ENCODE measurements at regions not wholly inside any gene's neighbourhood (a gene's known extent, or its start where the extent isn't known, plus 50 kb on each side); places are given as distances from the start of the nearest gene placed in this dataset.
A peak's percentile ranks its signal among the peaks of the same experiment; 100 is the strongest.

- Mint-ChIP-seq H3K4me1 (ENCODE audit: low read depth) (peaks cover 52% of the 10 kb centered on the region), H3K36me3 (ENCODE audit: low read depth) (peaks cover 29% of the 10 kb centered on the region), H3K27ac (peak overlapping the region; percentile 100), H3K4me3 (ENCODE audit: low read depth) (peak overlapping the region; percentile 91), H3K27me3 (ENCODE audit: low read depth) (no peaks in the 10 kb centered on the region), H3K9me3 (no peaks in the 10 kb centered on the region)
- peak; percentile 28 for DNase-seq (ENCODE audit: low spot score)
- intact Hi-C loops (cut with micrococcal nuclease): loop anchor here (1.0 to 10.0 kb wide), 7 partner anchors 8 to 399 kb away; partner anchors contain the start of genes C9orf50 and NTMT1
Observed at GRCh38 chr9:129487658-129488483, 133.0 kb downstream of the C9orf50 start.

GRCh38 chr9:129486756-129487657, 133.9 kb downstream of the C9orf50 start:
- intact Hi-C loops (cut with micrococcal nuclease): loop anchor here (5.0 to 10.0 kb wide), 2 partner anchors 138 to 400 kb away; partner anchors contain the start of genes C9orf50 and NTMT1
- peaks cover 49% of the 10 kb centered on the region for H3K4me1 Mint-ChIP-seq (ENCODE audit: low read depth)
- peaks cover 22% of the 10 kb centered on the region for H3K36me3 Mint-ChIP-seq (ENCODE audit: low read depth)
- DNase-seq (ENCODE audit: low spot score): no peak
- no peaks in the 10 kb centered on the region for H3K27me3 Mint-ChIP-seq (ENCODE audit: low read depth)
- H3K27ac Mint-ChIP-seq: peak overlapping the region; percentile 100
- H3K9me3 Mint-ChIP-seq: no peaks in the 10 kb centered on the region
- H3K4me3 Mint-ChIP-seq (ENCODE audit: low read depth): peak overlapping the region; percentile 91

DNA sequence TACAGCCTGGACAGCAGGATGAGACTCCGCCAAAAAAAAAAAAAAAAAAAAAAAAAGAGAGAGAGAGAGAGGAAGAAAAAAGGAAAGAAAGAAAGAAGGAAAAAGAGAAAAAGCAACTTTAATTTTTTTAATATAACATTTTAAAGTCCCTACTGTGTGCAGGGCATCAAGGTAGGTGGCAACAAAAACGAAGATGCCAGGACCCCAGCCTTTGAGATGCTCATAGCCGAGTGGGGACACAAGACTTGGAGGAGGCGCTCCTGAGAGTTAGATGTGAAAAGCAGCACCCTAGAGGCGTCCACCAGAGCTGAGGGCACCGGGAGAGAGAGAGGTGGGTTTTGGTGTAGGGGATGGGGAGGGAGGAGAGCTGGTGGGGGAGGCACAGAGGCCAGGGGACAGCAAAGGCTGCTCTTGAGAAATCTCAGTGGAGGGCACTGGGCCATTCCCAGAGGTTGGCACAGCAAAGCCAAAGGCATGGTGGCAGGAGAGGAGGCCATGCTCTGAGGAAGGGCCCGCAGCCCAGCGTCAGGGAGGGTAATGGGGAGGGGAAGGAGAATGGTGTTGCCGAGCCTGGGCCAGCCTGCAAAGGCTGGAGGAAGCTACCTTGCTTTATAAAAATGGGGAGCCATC, 135.6 kb downstream of the C9orf50 start:
- Mint-ChIP-seq H3K9me3 (no peaks in the 10 kb centered on the region), H3K4me3 (ENCODE audit: low read depth) (no peak overlapping the region), H3K27ac (peak overlapping the region; percentile 60), H3K4me1 (ENCODE audit: low read depth) (peaks cover 35% of the 10 kb centered on the region), H3K36me3 (ENCODE audit: low read depth) (peaks cover 7% of the 10 kb centered on the region), H3K27me3 (ENCODE audit: low read depth) (no peaks in the 10 kb centered on the region)
- DNase-seq (ENCODE audit: low spot score): no peak
- intact Hi-C loops (cut with micrococcal nuclease): loop anchor here (5.0 to 10.0 kb wide), 2 partner anchors 140 to 402 kb away; partner anchors contain the start of genes C9orf50 and NTMT1

GRCh38 chr9:129484352-129485000, 136.4 kb downstream of the C9orf50 start:
- no peak for DNase-seq (ENCODE audit: low spot score)
- Mint-ChIP-seq H3K9me3 (no peaks in the 10 kb centered on the region), H3K27me3 (ENCODE audit: low read depth) (no peaks in the 10 kb centered on the region), H3K4me3 (ENCODE audit: low read depth) (no peak overlapping the region), H3K27ac (peak overlapping the region; percentile 67), H3K36me3 (ENCODE audit: low read depth) (peaks cover 4% of the 10 kb centered on the region), H3K4me1 (ENCODE audit: low read depth) (peaks cover 33% of the 10 kb centered on the region)
- intact Hi-C loops (cut with micrococcal nuclease): loop anchor here (10.0 kb wide), 1 partner anchor 140 kb away; the partner anchor contains the start of genes C9orf50 and NTMT1

DNA sequence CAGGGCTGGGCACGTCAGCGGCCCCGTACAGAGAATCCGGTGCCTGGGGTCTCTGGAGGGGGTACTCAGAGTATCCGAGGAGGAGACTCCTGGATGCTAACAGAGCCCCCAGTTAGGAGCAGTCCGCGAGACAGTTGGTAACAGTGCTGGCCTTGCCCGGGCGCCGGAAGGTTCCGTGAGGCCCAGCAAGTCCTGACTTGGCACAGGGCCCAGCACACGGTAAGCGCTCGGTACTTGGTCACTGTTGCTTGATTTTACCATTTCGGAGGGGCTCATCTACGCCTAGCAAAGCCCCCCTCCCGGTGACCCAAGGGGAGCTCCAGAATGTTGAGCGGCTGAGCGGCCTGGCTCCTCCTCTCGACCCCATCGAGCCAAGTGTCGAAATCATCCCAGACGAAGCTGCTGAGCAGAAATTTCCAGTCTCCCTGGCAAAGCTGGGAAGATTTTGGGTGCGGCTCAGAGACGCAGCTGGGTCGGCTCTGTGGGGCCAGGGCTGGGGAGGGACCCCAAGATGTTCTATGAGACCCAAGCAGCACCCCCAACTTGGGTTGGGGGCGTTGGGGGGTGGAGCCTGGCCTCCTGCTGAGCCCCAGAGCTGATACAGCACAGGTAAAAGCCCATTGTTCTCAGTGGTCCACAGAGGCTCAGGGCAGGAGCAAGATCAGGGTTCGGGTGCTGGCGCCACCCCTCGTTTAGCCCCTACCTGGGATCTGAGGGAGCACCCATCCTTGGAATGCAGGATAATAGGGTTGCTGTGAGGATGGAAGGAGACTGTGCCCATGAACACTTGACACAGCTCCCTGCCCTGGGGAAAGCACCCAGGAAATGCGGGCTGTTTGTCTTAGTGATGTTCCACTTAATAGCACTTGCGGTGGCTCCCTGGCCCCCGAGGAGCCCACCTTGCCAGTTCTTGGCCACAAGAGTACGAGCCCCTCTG, 137.2 kb downstream of the C9orf50 start:
- intact Hi-C loops (cut with micrococcal nuclease): loop anchor here (10.0 kb wide), 1 partner anchor 141 kb away; the partner anchor contains the start of genes C9orf50 and NTMT1
- peaks cover under 1% of the 10 kb centered on the region for H3K36me3 Mint-ChIP-seq (ENCODE audit: low read depth)
- no peak for DNase-seq (ENCODE audit: low spot score)
- peaks cover 31% of the 10 kb centered on the region for H3K4me1 Mint-ChIP-seq (ENCODE audit: low read depth)
- peak overlapping the region; percentile 67 for H3K27ac Mint-ChIP-seq
- peak overlapping the region; percentile 57 for H3K4me3 Mint-ChIP-seq (ENCODE audit: low read depth)
- no peaks in the 10 kb centered on the region for H3K27me3 Mint-ChIP-seq (ENCODE audit: low read depth)
- H3K9me3 Mint-ChIP-seq: no peaks in the 10 kb centered on the region

DNA sequence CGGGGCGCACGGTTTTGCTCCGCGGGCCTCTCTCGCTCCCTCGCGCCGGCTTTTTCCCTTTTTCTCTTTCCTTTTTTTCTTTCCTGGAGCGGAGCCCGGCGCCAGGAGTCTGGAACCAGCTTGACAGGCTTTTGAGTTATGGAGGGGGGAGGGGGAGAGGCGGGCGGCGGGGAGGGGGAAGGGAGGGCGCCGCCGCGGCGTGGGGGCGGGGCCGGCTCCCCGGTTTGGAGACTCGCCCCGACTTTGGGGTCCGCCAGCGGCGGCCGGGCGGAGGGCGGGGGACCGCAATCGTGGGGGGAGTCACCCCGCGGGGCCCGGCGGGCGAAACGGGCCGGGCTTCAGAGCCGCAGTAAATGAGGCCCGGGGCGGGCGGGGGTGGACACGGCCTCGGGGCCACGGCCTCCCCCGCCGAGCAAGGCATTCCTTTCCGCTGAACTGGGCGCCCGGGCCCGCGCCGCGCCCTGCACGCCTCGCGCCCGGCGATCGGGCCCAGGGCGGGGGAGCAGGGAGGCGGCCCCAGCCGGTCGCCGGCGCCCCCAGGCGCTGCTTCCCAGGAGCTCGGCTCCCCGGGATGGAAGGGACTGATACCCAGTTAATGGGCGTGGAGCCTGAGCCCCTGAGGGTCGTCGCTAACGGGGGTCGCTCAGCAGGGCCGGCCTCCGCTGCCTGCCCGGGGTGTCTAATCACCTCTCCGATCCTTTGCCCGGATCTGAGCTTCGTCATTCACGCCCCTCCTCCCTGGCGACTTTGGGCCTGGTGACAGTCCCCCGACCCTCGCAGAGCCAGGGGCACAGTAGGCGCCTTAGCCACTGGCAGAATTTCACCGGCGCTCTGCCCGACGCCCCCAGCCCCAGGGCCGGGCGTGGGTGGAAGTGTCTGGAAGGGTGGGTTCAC, 138.1 kb downstream of the C9orf50 start:
- Mint-ChIP-seq H3K36me3 (ENCODE audit: low read depth) (no peaks in the 10 kb centered on the region), H3K4me1 (ENCODE audit: low read depth) (peaks cover 28% of the 10 kb centered on the region), H3K27ac (peak overlapping the region; percentile 52), H3K4me3 (ENCODE audit: low read depth) (peak overlapping the region; percentile 57), H3K9me3 (no peaks in the 10 kb centered on the region), H3K27me3 (ENCODE audit: low read depth) (no peaks in the 10 kb centered on the region)
- intact Hi-C loops (cut with micrococcal nuclease): loop anchor here (10.0 kb wide), 1 partner anchor 142 kb away; the partner anchor contains the start of genes C9orf50 and NTMT1
- no peak for DNase-seq (ENCODE audit: low spot score)

- H3K27ac Mint-ChIP-seq: no peak overlapping the region
- peaks cover 22% of the 10 kb centered on the region for H3K4me1 Mint-ChIP-seq (ENCODE audit: low read depth)
- intact Hi-C loops (cut with micrococcal nuclease): loop anchor here (10.0 kb wide), 1 partner anchor 143 kb away; the partner anchor contains the start of genes C9orf50 and NTMT1
- no peaks in the 10 kb centered on the region for H3K36me3 Mint-ChIP-seq (ENCODE audit: low read depth)
- no peaks in the 10 kb centered on the region for H3K9me3 Mint-ChIP-seq
- H3K4me3 Mint-ChIP-seq (ENCODE audit: low read depth): peak overlapping the region; percentile 51
- DNase-seq (ENCODE audit: low spot score): no peak
- H3K27me3 Mint-ChIP-seq (ENCODE audit: low read depth): no peaks in the 10 kb centered on the region
Observed at GRCh38 chr9:129481810-129482511, 138.9 kb downstream of the C9orf50 start.

DNA sequence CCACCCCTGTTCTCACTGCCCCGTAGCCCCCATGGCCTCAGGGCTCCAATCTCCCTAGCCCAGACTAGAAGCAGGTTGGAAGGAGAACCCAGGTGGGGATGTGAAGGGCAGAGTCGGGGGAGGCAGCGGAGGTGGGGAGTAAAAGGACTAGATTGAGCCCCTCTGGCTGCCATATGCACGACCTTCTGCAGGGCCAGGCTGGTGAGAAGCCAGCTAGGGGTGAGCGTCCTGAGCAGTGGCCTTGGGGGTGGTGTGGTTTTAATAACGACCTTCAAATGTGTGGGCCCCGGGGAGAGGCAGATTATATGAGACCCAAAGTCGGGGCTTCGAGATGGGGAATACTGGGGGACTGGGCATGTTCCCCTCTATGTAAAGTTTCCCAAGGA, 139.5 kb downstream of the C9orf50 start:
- H3K27ac Mint-ChIP-seq: peak overlapping the region; percentile 21

DNA sequence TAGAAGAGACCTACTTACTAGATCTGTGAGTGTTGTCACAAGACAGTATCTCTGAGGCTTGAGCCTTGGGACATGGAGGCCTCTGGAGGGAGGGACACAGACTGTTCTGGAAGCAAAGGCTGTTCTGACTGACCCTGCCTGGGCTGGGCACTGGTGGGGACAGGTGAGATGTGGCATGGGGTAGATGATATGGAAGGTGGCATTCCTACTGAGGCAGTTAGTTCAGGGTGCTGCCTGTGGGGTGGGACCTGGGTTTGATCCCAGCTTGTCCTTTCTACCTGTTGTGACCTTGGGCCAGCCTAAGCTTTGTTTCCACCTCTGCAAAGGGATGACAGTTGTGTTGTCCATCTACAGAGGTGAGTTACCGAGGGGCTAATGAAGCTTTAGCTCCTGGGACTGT, 140.2 kb downstream of the C9orf50 start:
- Mint-ChIP-seq H3K27me3 (ENCODE audit: low read depth) (no peaks in the 10 kb centered on the region), H3K36me3 (ENCODE audit: low read depth) (no peaks in the 10 kb centered on the region), H3K27ac (no peak overlapping the region), H3K9me3 (no peaks in the 10 kb centered on the region), H3K4me1 (ENCODE audit: low read depth) (peaks cover 13% of the 10 kb centered on the region), H3K4me3 (ENCODE audit: low read depth) (no peak overlapping the region)
- DNase-seq (ENCODE audit: low spot score): no peak
- intact Hi-C loops (cut with micrococcal nuclease): loop anchor here (1.0 to 10.0 kb wide), 2 partner anchors 31 to 144 kb away; partner anchors contain the start of genes C9orf50 and NTMT1

More for the DNA sequence above, 139.5 kb downstream of the C9orf50 start:
- Mint-ChIP-seq H3K9me3 (no peaks in the 10 kb centered on the region), H3K4me1 (ENCODE audit: low read depth) (peaks cover 19% of the 10 kb centered on the region), H3K4me3 (ENCODE audit: low read depth) (peak overlapping the region; percentile 51), H3K36me3 (ENCODE audit: low read depth) (no peaks in the 10 kb centered on the region), H3K27me3 (ENCODE audit: low read depth) (no peaks in the 10 kb centered on the region)
- intact Hi-C loops (cut with micrococcal nuclease): loop anchor here (10.0 kb wide), 1 partner anchor 143 kb away; the partner anchor contains the start of genes C9orf50 and NTMT1
- DNase-seq (ENCODE audit: low spot score): no peak

DNA sequence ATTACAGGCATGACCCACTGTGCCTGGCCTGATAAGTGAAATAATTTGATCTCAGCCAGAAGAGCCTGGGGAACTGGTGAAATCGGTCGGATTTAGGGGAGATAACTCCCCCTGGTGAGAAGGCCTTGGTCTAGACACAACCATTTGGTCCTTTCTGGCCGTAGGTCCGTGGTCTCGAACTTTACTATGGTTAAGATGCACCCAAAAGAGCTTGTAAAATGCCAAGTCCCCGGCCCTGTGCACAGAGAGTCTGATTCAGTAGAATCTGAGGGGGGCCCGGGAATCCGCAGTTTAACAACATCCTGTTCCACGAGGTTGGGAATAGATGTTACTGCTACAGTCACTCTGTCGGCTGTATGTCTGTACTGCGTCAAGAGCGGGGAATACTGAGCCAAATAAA, 140.7 kb downstream of the C9orf50 start:
- peaks cover 8% of the 10 kb centered on the region for H3K4me1 Mint-ChIP-seq (ENCODE audit: low read depth)
- H3K27me3 Mint-ChIP-seq (ENCODE audit: low read depth): no peaks in the 10 kb centered on the region
- no peak for DNase-seq (ENCODE audit: low spot score)
- no peak overlapping the region for H3K4me3 Mint-ChIP-seq (ENCODE audit: low read depth)
- intact Hi-C loops (cut with micrococcal nuclease): loop anchor here (1.0 to 10.0 kb wide), 2 partner anchors 31 to 145 kb away; partner anchors contain the start of genes C9orf50 and NTMT1
- H3K27ac Mint-ChIP-seq: no peak overlapping the region
- H3K36me3 Mint-ChIP-seq (ENCODE audit: low read depth): no peaks in the 10 kb centered on the region
- H3K9me3 Mint-ChIP-seq: no peaks in the 10 kb centered on the region

All from activated T-helper 2 cell treated with anti-CD3 and anti-CD28 coated beads, Interferon-gamma antibody, Interleukin-2, Interleukin-4, amounts not matched to agents 10 μg/mL and 5 μg/mL and 100 μg/mL, durations not matched to agents 14 hours and 24 hours and 36 hours (primary cell).